OCI-LY7 (cell line): ENCODE measurements at regions not wholly inside any gene's neighbourhood (a gene's known extent, or its start where the extent isn't known, plus 50 kb on each side); places are given as distances from the start of the nearest gene placed in this dataset.

Experiments
- BruUV-seq: library from RNA; stranded (reverse); fragments of 400-500 nt; replicated peaks from 2 replicates; lab custom pipeline; 2021; lab: Mats Ljungman, UMichigan
- CTCF ChIA-PET: fragments of 300-600 bp; sonication (Branson Sonifier 250); formaldehyde crosslinking; loops from one replicate; lab custom pipeline; 2022; ENCODE audit warnings: antibody characterized with exemption; ENCODE audit not compliant: unreplicated experiment; lab: Charles Lee
- POLR2A ChIA-PET: fragments of 300-600 bp; sonication (Branson Sonifier 250); formaldehyde crosslinking; loops from one replicate; lab custom pipeline; 2022; ENCODE audit warnings: antibody characterized with exemption; lab: Charles Lee
- DNase-seq: peaks from one replicate; pipeline ENCODE4 v3.0.0-alpha.2; 2015; ENCODE audit warnings: low spot score
- H2AFZ ChIP-seq: fragments of 200-600 bp; sonication (generic), shearing (Covaris generic); 2 replicates; pipeline ENCODE4 v1.6.1; 2014; ENCODE audit warnings: mild to moderate bottlenecking, antibody characterized with exemption, low read length, moderate library complexity
- H3K27ac ChIP-seq: fragments of 200-600 bp; sonication (generic); 2 replicates; pipeline ENCODE4 v1.5.1; 2014; ENCODE audit warnings: mixed run types, low read depth, mild to moderate bottlenecking, moderate library complexity, low read length, inconsistent platforms; ENCODE audit not compliant: poor library complexity, severe bottlenecking
- H3K36me3 ChIP-seq: fragments of 200-600 bp; sonication (generic); 2 replicates; pipeline ENCODE4 v1.6.1; 2014; ENCODE audit warnings: mild to moderate bottlenecking, antibody characterized with exemption, low read length, moderate library complexity, mixed read lengths; ENCODE audit not compliant: insufficient read depth
- H3K4me1 ChIP-seq: fragments of 200-600 bp; sonication (generic); 2 replicates; pipeline ENCODE4 v1.5.1; 2014; ENCODE audit warnings: mild to moderate bottlenecking, low read length; ENCODE audit not compliant: insufficient read depth, poor library complexity, severe bottlenecking
- H3K4me2 ChIP-seq: fragments of 200-600 bp; sonication (generic); 2 replicates; pipeline ENCODE4 v1.6.1; 2014; ENCODE audit warnings: mild to moderate bottlenecking, low read length
- H3K4me3 ChIP-seq: fragments of 200-600 bp; sonication (generic); 2 replicates; pipeline ENCODE4 v1.5.1; 2014; ENCODE audit warnings: mild to moderate bottlenecking, low read depth, low read length; ENCODE audit not compliant: poor library complexity, severe bottlenecking
- H3K79me2 ChIP-seq: fragments of 200-600 bp; sonication (generic); 2 replicates; pipeline ENCODE4 v1.6.1; 2016; ENCODE audit warnings: low read depth, mild to moderate bottlenecking, low read length, moderate library complexity, mixed read lengths; ENCODE audit not compliant: insufficient read depth
- H3K9me2 ChIP-seq: fragments of 200-600 bp; sonication (generic); 2 replicates; pipeline ENCODE4 v1.6.1; 2016; ENCODE audit warnings: mild to moderate bottlenecking, low read length, mixed read lengths; ENCODE audit not compliant: insufficient read depth
- H3K9me3 ChIP-seq: fragments of 200-600 bp; sonication (generic); 2 replicates; pipeline ENCODE4 v1.6.1; 2014; ENCODE audit warnings: mild to moderate bottlenecking, mixed run types, low read length, mixed read lengths
- H4K20me1 ChIP-seq: fragments of 200-600 bp; sonication (generic); 2 replicates; pipeline ENCODE4 v1.6.1; 2014; ENCODE audit warnings: mild to moderate bottlenecking, antibody characterized with exemption, low read length, moderate library complexity, mixed read lengths; ENCODE audit not compliant: insufficient read depth
- CTCF ChIP-seq: fragments of 200-600 bp; sonication (generic); conservative IDR thresholded peaks from 2 replicates; pipeline ENCODE4 v1.5.1; 2014; ENCODE audit warnings: mild to moderate bottlenecking, antibody characterized with exemption, low read length, moderate library complexity, mixed read lengths
- EZH2phosphoT487 ChIP-seq: fragments of 200-600 bp; sonication (generic); IDR thresholded peaks from 2 replicates; pipeline ENCODE4 v1.6.1; 2018; ENCODE audit warnings: low read depth, borderline replicate concordance, mild to moderate bottlenecking, mixed run types, antibody characterized with exemption, low read length, moderate library complexity, mixed read lengths
- intact Hi-C: fragments of 100-400 bp; cut with micrococcal nuclease; formaldehyde crosslinking; loops from one replicate; pipeline ENCODE4 v1.10.0; 2022; ENCODE audit not compliant: unreplicated experiment

GRCh38 chr1:73862355-73862754 is 335.6 kb downstream of the LRRIQ3 start:
- H3K79me2 ChIP-seq = no peaks in the 10 kb centered on the region
- CTCF ChIA-PET = no interaction called here
- BruUV-seq = no TSS peak
- POLR2A ChIA-PET = no interaction called here
- intact Hi-C loops = no loop called here
- no peaks in the 10 kb centered on the region for H4K20me1 ChIP-seq
- no peak overlapping the region for H3K4me3 ChIP-seq
- no peak overlapping the region for H3K4me2 ChIP-seq
- H3K9me2 ChIP-seq = no peaks in the 10 kb centered on the region
- no peaks in the 10 kb centered on the region for H3K36me3 ChIP-seq
- no peaks in the 10 kb centered on the region for H3K9me3 ChIP-seq
- H3K4me1 ChIP-seq = no peaks in the 10 kb centered on the region
- H2AFZ ChIP-seq = no peak overlapping the region
- TF ChIP-seq EZH2phosphoT487 = no peak
- TF ChIP-seq CTCF = no peak
- DNase-seq = no peak
- no peak overlapping the region for H3K27ac ChIP-seq

GRCh38 chr1:73860421-73860950 is 337.5 kb downstream of the LRRIQ3 start:
- Histone ChIP-seq H4K20me1 (no peaks in the 10 kb centered on the region), H3K79me2 (no peaks in the 10 kb centered on the region), H3K9me2 (no peaks in the 10 kb centered on the region), H2AFZ (no peak overlapping the region), H3K27ac (no peak overlapping the region), H3K36me3 (no peaks in the 10 kb centered on the region), H3K4me1 (no peaks in the 10 kb centered on the region), H3K9me3 (no peaks in the 10 kb centered on the region), H3K4me2 (no peak overlapping the region), H3K4me3 (no peak overlapping the region)
- intact Hi-C loops = no loop called here
- DNase-seq = no peak
- BruUV-seq = no TSS peak
- CTCF ChIA-PET = no interaction called here
- TF ChIP-seq EZH2phosphoT487 (no peak), CTCF (no peak)
- POLR2A ChIA-PET = no interaction called here

GRCh38 chr1:73859227-73859626 is 338.7 kb downstream of the LRRIQ3 start:
- Histone ChIP-seq H3K27ac (no peak overlapping the region), H3K36me3 (no peaks in the 10 kb centered on the region), H2AFZ (no peak overlapping the region), H3K4me3 (no peak overlapping the region), H3K9me2 (no peaks in the 10 kb centered on the region), H3K79me2 (no peaks in the 10 kb centered on the region), H3K4me1 (no peaks in the 10 kb centered on the region), H4K20me1 (no peaks in the 10 kb centered on the region), H3K4me2 (no peak overlapping the region), H3K9me3 (no peaks in the 10 kb centered on the region)
- TF ChIP-seq EZH2phosphoT487 = no peak
- TF ChIP-seq CTCF = no peak
- no peak for DNase-seq
- POLR2A ChIA-PET = interaction anchor here (1.8 kb wide), 1 partner anchor 11 kb away, joined by 5 read pairs; no protein-coding TSS in a partner anchor
- CTCF ChIA-PET = no interaction called here
- intact Hi-C loops = no loop called here
- no TSS peak for BruUV-seq
